ENCODE measurements at regions not wholly inside any gene's neighbourhood (a gene's known extent, or its start where the extent isn't known, plus 50 kb on each side); places are given as distances from the start of the nearest gene placed in this dataset.

DNA sequence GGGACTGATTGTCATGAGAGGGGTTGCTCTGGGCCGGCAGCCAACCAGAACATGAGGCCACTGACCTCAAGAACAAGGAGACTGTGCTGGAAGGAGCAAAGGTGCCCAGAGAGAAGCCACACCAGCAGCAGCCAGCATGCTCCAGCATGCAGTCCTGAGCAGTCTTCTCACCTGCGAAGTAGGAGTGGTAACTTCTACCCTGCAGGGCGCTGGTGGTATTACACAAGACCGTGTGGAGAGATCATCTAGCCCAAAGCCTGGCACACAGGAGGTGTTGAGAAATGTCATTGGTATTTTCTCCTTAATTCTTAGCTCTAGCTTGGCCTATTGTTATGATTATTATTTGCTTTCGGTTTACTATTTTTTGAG, 132.7 kb downstream of the TSN start:
- Histone ChIP-seq H3K27ac (ENCODE audit: low read length) (no peak overlapping the region), H3K4me1 (ENCODE audit: control insufficient read depth, insufficient read depth, low read length) (peaks cover 4% of the 10 kb centered on the region), H3K36me3 (ENCODE audit: control insufficient read depth, insufficient read depth, low read length) (no peaks in the 10 kb centered on the region), H3K9me3 (replicated peaks; ENCODE audit: control insufficient read depth, low read depth, low read length) (no peaks in the 10 kb centered on the region), H3K27me3 (ENCODE audit: control insufficient read depth, insufficient read depth, low read length) (no peaks in the 10 kb centered on the region), H3K4me3 (ENCODE audit: low read length) (no peak overlapping the region)
- WGBS (ENCODE audit: insufficient coverage): 67% methylated on average over 1 of the region's 5 CpGs
- no peak for DNase-seq

GRCh38 chr2:121890041-121890440, 134.6 kb downstream of the TSN start:
- no peaks in the 10 kb centered on the region for H3K36me3 ChIP-seq (ENCODE audit: control insufficient read depth, insufficient read depth, low read length)
- H3K4me1 ChIP-seq (ENCODE audit: control insufficient read depth, insufficient read depth, low read length): no peaks in the 10 kb centered on the region
- no peak for DNase-seq
- H3K27me3 ChIP-seq (ENCODE audit: control insufficient read depth, insufficient read depth, low read length): no peaks in the 10 kb centered on the region
- WGBS (ENCODE audit: insufficient coverage): 80% methylated on average over 5 of the region's 9 CpGs
- H3K4me3 ChIP-seq (ENCODE audit: low read length): no peak overlapping the region
- no peaks in the 10 kb centered on the region for H3K9me3 ChIP-seq (replicated peaks; ENCODE audit: control insufficient read depth, low read depth, low read length)
- no peak overlapping the region for H3K27ac ChIP-seq (ENCODE audit: low read length)

GRCh38 chr2:121895723-121896571, 140.5 kb downstream of the TSN start:
- peaks cover 10% of the 10 kb centered on the region for H3K4me1 ChIP-seq (ENCODE audit: control insufficient read depth, insufficient read depth, low read length)
- H3K9me3 ChIP-seq (replicated peaks; ENCODE audit: control insufficient read depth, low read depth, low read length): no peaks in the 10 kb centered on the region
- H3K36me3 ChIP-seq (ENCODE audit: control insufficient read depth, insufficient read depth, low read length): no peaks in the 10 kb centered on the region
- H3K4me3 ChIP-seq (ENCODE audit: low read length): no peak overlapping the region
- H3K27ac ChIP-seq (ENCODE audit: low read length): no peak overlapping the region
- H3K27me3 ChIP-seq (ENCODE audit: control insufficient read depth, insufficient read depth, low read length): no peaks in the 10 kb centered on the region
- WGBS (ENCODE audit: insufficient coverage): 65% methylated on average over 13 of the region's 14 CpGs
- no peak for DNase-seq

DNA sequence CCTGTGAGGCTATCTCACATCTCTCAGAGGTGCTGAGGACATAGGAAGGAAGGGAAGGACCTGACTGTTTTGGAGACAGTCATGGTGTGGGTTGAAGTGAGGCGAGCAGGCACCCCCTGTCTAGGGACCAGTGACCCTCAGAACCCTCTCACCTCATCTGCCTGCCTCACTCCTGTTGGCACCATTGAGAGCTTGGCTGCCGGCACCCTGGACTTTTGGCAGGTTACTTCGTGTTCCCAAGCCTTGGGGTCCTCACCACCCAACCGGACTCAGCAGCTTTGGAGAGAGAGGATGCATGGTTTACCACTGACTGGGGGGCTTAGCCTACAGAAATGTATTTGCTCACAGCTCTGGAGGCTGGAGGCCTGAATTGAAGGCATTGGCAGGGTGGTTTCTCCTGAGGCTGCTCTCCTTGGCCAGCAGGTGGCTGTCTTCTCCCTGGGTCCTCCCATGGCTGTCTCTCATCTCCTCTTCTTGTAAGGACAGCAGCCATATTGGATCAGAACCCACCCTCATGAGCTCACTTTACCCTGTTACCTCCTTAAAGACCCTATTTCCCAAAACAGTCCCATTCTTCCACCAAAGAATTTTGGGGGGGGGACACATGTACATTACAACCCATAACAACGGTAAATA, 142.0 kb downstream of the TSN start:
- no peak for DNase-seq
- no peak overlapping the region for H3K27ac ChIP-seq (ENCODE audit: low read length)
- 88% methylated on average over 3 of the region's 5 CpGs for whole genome bisulfite sequencing (ENCODE audit: insufficient coverage)
- H3K9me3 ChIP-seq (replicated peaks; ENCODE audit: control insufficient read depth, low read depth, low read length): no peaks in the 10 kb centered on the region
- H3K4me3 ChIP-seq (ENCODE audit: low read length): no peak overlapping the region
- no peaks in the 10 kb centered on the region for H3K27me3 ChIP-seq (ENCODE audit: control insufficient read depth, insufficient read depth, low read length)
- no peaks in the 10 kb centered on the region for H3K36me3 ChIP-seq (ENCODE audit: control insufficient read depth, insufficient read depth, low read length)
- peaks cover 13% of the 10 kb centered on the region for H3K4me1 ChIP-seq (ENCODE audit: control insufficient read depth, insufficient read depth, low read length)

GRCh38 chr2:121898483-121898882, 143.0 kb downstream of the TSN start:
- Histone ChIP-seq H3K4me3 (ENCODE audit: low read length) (no peak overlapping the region), H3K4me1 (ENCODE audit: control insufficient read depth, insufficient read depth, low read length) (peaks cover 23% of the 10 kb centered on the region), H3K27me3 (ENCODE audit: control insufficient read depth, insufficient read depth, low read length) (no peaks in the 10 kb centered on the region), H3K27ac (ENCODE audit: low read length) (peak overlapping the region; percentile 67), H3K36me3 (ENCODE audit: control insufficient read depth, insufficient read depth, low read length) (no peaks in the 10 kb centered on the region), H3K9me3 (replicated peaks; ENCODE audit: control insufficient read depth, low read depth, low read length) (no peaks in the 10 kb centered on the region)
- 83% methylated on average over 2 of the region's 4 CpGs for WGBS (ENCODE audit: insufficient coverage)
- peak; percentile 70 for DNase-seq

- no peaks in the 10 kb centered on the region for H3K9me3 ChIP-seq (replicated peaks; ENCODE audit: control insufficient read depth, low read depth, low read length)
- H3K4me1 ChIP-seq (ENCODE audit: control insufficient read depth, insufficient read depth, low read length): peaks cover 23% of the 10 kb centered on the region
- DNase-seq: no peak
- H3K36me3 ChIP-seq (ENCODE audit: control insufficient read depth, insufficient read depth, low read length): no peaks in the 10 kb centered on the region
- no peak overlapping the region for H3K4me3 ChIP-seq (ENCODE audit: low read length)
- no peaks in the 10 kb centered on the region for H3K27me3 ChIP-seq (ENCODE audit: control insufficient read depth, insufficient read depth, low read length)
- no peak overlapping the region for H3K27ac ChIP-seq (ENCODE audit: low read length)
- 91% methylated on average over 8 of the region's 8 CpGs for WGBS (ENCODE audit: insufficient coverage)
These were observed 144.9 kb downstream of the TSN start for GRCh38 chr2:121900391-121900790.

DNA sequence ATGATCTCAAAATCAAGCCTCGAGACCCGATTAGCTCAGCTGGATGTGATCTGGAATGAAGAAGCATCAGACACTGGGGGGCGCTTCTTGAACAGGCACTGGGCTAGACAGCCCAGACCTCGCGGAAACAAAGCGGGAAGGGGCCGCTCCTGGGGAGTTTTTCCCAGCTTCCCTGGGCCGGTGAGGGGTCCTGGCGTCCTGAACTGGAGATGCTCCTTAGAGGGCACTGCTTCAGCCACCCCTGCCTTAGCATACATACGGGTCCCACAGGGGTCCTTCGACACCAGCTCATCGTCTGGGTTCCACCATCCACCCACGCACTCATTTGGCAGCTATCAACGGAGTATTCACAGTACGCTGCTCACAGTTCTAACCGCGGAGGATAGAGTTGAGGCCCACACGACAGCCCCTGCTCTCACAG, 146.7 kb downstream of the TSN start:
- 67% methylated on average over 17 of the region's 18 CpGs for WGBS (ENCODE audit: insufficient coverage)
- peak; percentile 22 for DNase-seq
- H3K27ac ChIP-seq (ENCODE audit: low read length): no peak overlapping the region
- no peaks in the 10 kb centered on the region for H3K9me3 ChIP-seq (replicated peaks; ENCODE audit: control insufficient read depth, low read depth, low read length)
- H3K4me1 ChIP-seq (ENCODE audit: control insufficient read depth, insufficient read depth, low read length): peaks cover 23% of the 10 kb centered on the region
- H3K36me3 ChIP-seq (ENCODE audit: control insufficient read depth, insufficient read depth, low read length): no peaks in the 10 kb centered on the region
- no peak overlapping the region for H3K4me3 ChIP-seq (ENCODE audit: low read length)
- H3K27me3 ChIP-seq (ENCODE audit: control insufficient read depth, insufficient read depth, low read length): no peaks in the 10 kb centered on the region

DNA sequence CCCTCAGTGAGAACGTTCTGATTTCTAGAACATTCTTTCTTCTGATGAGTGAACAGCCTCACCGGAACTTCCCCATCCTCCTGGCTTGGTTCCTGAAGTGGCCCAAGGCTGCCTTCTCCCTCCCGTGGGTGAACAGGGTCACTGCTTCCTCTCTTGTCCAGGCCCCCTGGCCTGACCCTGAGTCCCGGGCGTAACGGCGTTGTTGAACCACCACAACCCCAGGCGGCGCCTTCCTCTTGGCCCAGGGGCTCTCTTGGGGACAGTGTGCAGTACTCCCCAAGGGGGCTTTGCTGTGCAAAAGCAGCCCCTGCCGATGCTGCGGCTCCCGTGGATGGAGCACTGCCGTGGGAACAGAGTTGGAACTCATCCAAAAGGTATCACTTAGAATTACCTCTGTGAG, 147.2 kb downstream of the TSN start:
- no peaks in the 10 kb centered on the region for H3K9me3 ChIP-seq (replicated peaks; ENCODE audit: control insufficient read depth, low read depth, low read length)
- DNase-seq: no peak
- peaks cover 25% of the 10 kb centered on the region for H3K4me1 ChIP-seq (ENCODE audit: control insufficient read depth, insufficient read depth, low read length)
- no peak overlapping the region for H3K4me3 ChIP-seq (ENCODE audit: low read length)
- H3K36me3 ChIP-seq (ENCODE audit: control insufficient read depth, insufficient read depth, low read length): no peaks in the 10 kb centered on the region
- no peaks in the 10 kb centered on the region for H3K27me3 ChIP-seq (ENCODE audit: control insufficient read depth, insufficient read depth, low read length)
- 72% methylated on average over 10 of the region's 13 CpGs for WGBS (ENCODE audit: insufficient coverage)
- no peak overlapping the region for H3K27ac ChIP-seq (ENCODE audit: low read length)

- DNase-seq: peak; percentile 36
- WGBS (ENCODE audit: insufficient coverage): 36% methylated on average over 9 of the region's 14 CpGs
- H3K27me3 ChIP-seq (ENCODE audit: control insufficient read depth, insufficient read depth, low read length): no peaks in the 10 kb centered on the region
- no peak overlapping the region for H3K4me3 ChIP-seq (ENCODE audit: low read length)
- no peak overlapping the region for H3K27ac ChIP-seq (ENCODE audit: low read length)
- peaks cover 27% of the 10 kb centered on the region for H3K4me1 ChIP-seq (ENCODE audit: control insufficient read depth, insufficient read depth, low read length)
- no peaks in the 10 kb centered on the region for H3K9me3 ChIP-seq (replicated peaks; ENCODE audit: control insufficient read depth, low read depth, low read length)
- no peaks in the 10 kb centered on the region for H3K36me3 ChIP-seq (ENCODE audit: control insufficient read depth, insufficient read depth, low read length)
These were observed 147.7 kb downstream of the TSN start for GRCh38 chr2:121903037-121903689.

DNA sequence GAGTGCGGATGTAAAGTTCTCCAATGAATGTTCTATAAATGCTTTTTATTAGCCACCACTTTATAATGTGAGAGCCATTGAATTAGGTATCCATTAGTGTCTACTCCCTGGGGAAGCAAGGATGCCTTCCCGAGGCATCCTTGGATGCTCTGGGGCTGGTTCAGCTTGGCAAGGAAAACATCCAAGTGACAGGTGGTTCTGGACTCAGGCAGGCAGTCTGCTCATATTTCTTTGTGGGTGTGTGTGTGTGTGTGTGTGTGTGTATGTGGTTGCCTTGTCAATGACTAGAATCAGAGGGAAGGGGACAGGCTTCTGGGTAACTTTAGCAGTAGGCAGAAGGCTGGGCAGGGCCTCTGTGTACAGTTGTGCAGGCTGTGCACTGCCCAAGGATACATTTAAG, 149.2 kb downstream of the TSN start:
- Histone ChIP-seq H3K4me1 (ENCODE audit: control insufficient read depth, insufficient read depth, low read length) (peaks cover 22% of the 10 kb centered on the region), H3K36me3 (ENCODE audit: control insufficient read depth, insufficient read depth, low read length) (no peaks in the 10 kb centered on the region), H3K9me3 (replicated peaks; ENCODE audit: control insufficient read depth, low read depth, low read length) (no peaks in the 10 kb centered on the region), H3K27me3 (ENCODE audit: control insufficient read depth, insufficient read depth, low read length) (no peaks in the 10 kb centered on the region), H3K27ac (ENCODE audit: low read length) (no peak overlapping the region), H3K4me3 (ENCODE audit: low read length) (no peak overlapping the region)
- DNase-seq: no peak
- 54% methylated on average over 1 of the region's 2 CpGs for WGBS (ENCODE audit: insufficient coverage)
